ENCODE measurements at regions not wholly inside any gene's neighbourhood (a gene's known extent, or its start where the extent isn't known, plus 50 kb on each side); places are given as distances from the start of the nearest gene placed in this dataset.
A peak's percentile ranks its signal among the peaks of the same experiment; 100 is the strongest.

DNA sequence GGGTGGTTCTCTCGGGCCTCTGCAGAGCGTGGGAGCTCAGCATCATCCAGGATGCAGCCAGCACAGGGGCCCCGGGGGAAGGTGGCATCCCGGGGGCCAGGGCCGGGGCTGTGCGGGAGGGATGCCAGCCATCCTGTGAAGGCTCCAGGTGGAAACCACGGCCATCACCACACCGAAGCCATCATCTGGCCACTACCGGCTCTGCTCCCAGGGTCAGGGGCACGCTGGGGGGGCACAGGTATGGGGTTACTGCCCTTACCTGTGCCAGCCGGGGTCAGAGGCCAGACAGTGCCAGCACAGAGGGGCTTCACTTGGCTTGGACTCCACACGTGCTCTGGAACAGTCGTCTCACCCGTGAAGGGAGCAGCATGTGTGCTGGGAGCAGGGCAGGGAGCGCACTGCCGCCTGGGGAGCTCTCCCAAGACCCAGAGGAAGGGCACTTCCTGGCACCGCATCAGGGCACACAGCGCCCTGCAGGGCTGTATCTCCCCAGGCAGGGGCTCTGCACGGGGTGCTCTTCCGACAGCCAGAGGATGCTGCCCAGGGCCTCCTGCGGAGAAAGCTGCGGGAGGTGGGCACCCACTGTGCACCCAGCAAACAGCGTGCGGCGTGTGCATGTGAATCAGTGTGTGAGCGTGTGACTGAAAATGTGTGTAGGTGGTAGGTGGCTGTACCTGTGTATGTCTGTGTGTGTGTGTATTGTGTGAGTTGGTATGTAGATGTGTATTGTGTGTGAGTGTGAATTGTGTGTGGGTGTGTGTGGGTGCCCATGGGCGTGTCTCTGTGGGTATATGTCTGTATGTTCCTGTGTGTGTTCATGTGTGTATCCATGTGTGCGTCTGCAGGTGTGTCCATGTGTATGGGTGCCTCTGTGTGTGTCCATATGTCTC, 75.0 kb downstream of the PTGR3 start:
- Mint-ChIP-seq H3K27ac (no peak overlapping the region), H3K9me3 (no peaks in the 10 kb centered on the region), H3K36me3 (no peaks in the 10 kb centered on the region)
- no peak for ATAC-seq
- peak in 1 of 2 donors; percentile 30 for DNase-seq (ENCODE audit: low spot score in 2 of 2)

GRCh38 chr18:75132931-75133525, 75.9 kb downstream of the PTGR3 start:
- H3K9me3 Mint-ChIP-seq, result no peaks in the 10 kb centered on the region
- ATAC-seq, result no peak
- DNase-seq (ENCODE audit: low spot score in 2 of 2), result peak in 1 of 2 donors; percentile 20
- H3K27ac Mint-ChIP-seq, result no peak overlapping the region
- no peaks in the 10 kb centered on the region for H3K36me3 Mint-ChIP-seq

DNA sequence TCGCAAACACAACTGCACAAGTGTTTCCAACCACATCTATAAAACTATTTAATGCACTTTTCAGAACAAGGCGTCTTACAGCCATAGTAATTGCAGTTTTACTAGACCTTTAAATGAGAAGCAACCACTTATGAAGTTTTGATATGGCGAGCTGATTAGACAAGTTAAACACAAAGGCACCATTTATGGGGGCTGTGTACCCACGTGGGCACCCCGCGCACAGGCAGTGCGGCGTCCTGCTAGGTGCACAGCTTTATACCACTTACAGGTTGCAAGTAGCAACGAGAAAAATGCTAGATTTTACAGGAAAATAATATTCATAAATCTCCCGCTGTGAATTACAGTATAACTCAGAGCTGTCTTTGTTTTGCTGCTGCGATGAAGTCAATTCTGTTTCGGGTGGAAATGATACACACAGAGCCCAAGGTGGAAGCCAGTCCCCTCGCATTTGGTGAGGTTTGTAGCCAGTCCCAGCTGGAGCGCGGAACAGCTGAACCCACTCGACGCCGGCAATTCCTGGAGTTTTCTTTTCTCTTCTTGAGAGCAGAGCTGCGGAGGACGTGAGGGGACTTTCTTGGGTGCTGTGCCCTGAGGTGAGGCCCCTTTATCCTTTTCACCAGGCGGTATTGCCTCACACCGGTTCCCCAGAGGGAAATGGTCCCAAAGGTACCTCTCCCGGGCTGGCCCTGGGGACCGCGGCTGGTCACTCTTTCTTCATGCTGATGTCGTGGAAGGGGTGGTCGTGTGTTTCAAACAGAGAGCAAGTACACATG, 76.7 kb downstream of the PTGR3 start:
- DNase-seq (ENCODE audit: low spot score in 2 of 2) (peak in 1 of 2 donors; percentile 39), ATAC-seq (no peak)
- Mint-ChIP-seq H3K27ac (no peak overlapping the region), H3K9me3 (no peaks in the 10 kb centered on the region), H3K36me3 (no peaks in the 10 kb centered on the region)

GRCh38 chr18:75131381-75132000, 77.4 kb downstream of the PTGR3 start:
- no peaks in the 10 kb centered on the region for H3K9me3 Mint-ChIP-seq
- peak in 1 of 2 donors; percentile 30 for DNase-seq (ENCODE audit: low spot score in 2 of 2)
- no peaks in the 10 kb centered on the region for H3K36me3 Mint-ChIP-seq
- no peak overlapping the region for H3K27ac Mint-ChIP-seq
- ATAC-seq, result no peak

DNA sequence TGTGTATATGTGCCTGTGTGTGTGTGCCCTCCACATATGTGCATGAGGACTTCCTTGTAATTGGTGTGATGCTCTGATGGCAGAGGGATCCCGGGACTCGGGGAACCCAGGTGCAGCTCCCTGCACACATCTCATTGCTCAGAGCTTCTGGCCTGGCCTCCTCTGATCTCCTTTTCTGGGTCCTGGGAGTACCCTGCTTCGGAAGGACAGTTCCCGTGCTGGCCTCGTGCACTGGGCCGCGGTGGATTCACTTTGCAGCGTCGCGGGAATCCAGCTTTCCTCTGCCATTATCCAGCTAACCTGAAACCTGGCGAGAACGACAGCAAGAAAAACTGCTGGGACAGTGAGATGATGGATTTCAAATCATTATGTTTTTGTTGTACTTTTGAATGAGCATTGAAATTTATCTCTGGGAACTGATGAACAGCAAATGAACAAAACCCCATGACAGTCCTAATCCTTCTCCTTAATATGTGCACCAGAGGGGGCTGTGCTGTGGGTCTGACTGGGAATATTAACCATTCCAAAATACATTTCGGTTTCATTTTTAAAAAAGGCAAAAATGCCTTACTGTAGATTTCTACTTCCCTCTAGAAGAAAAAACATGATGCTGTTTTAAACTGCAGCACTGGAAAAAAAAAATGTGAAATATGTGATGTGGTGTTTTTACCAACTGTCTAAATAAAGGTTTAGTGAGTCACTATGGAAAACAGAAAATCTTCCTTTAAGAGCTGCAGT, 78.2 kb downstream of the PTGR3 start:
- Mint-ChIP-seq H3K36me3 (no peaks in the 10 kb centered on the region), H3K9me3 (no peaks in the 10 kb centered on the region), H3K27ac (no peak overlapping the region)
- DNase-seq (ENCODE audit: low spot score in 2 of 2) (peak in 1 of 2 donors; percentile 11), ATAC-seq (no peak)

DNA sequence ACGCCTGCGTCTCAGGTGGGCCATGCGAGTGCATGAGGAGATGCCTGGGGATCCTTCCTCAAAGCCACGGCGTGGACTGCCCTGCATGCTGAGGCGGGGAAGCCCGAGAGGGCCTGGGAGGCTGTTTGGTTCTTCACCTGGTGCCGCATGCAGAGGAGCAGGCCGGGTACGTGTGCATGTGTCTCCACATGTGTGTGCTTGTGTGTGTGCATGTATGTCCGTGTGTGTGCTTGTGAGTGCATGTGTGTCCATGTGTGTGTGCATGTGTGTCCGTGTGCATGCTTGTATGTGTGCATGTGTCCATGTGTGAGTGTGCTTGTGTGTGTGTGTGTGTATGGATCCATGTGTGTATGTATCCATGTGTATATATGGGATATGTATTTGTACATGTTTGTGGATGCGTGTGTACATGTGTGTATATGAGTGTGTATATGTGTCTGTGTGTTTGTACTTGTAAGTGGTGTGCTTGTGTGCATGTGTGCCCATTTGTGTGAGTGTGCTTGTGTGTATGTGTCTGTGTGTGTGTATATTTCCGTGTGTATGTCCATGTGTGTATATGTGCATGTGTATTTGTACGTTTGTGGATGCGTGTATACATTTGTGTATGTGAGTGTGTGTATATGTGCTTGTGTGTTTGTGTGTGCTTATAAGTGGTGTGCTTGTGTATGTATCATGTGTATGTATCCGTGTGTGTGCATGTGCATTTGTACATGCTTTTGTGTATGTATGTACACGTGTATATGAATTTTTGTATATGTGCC, 79.0 kb downstream of the PTGR3 start:
- Mint-ChIP-seq H3K36me3 (no peaks in the 10 kb centered on the region), H3K27ac (no peak overlapping the region), H3K9me3 (no peaks in the 10 kb centered on the region)
- DNase-seq (ENCODE audit: low spot score in 2 of 2) (peak in 1 of 2 donors; percentile 33), ATAC-seq (no peak)

DNA sequence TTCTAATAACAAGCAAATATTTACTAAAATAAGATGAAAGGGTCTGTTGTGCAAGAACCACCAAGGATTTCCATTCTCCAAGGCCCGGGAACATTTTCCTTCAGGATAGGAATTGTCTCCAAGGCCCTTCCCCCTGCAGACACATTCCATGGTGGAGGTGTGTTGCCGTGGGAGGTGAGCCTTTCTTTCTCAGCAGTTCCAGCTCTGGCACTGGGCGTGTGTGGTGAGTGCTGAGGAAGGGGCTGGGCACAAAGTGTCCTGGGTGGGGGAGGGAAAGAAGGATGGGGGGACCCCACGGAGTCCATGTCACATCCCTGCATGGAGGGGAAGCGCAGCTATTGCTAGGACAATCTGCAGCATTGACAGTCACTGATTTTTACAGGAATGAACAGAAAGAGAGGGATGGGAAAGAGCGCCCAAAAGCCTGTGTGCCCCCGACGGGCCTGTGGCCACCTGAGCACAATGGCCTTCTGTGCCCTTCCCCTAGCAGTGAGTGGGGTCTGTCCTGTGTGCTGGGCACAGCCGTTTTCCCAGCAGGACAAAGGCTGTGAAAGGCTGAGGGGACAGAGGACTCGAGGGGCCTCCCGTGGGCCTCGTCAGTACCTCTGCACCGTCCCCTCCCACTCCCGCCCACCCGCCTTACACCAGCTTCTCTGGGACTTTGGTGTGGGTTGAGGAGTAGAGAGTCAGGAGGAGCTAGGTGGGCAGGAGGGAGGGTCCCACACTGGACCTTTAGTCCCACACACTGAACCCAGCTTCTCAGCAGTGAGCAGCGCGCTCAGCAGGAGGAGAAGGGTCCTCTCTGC, 79.8 kb downstream of the PTGR3 start:
- ATAC-seq (no peak), DNase-seq (ENCODE audit: low spot score in 2 of 2) (peak in 1 of 2 donors; percentile 39)
- no peaks in the 10 kb centered on the region for H3K9me3 Mint-ChIP-seq
- H3K36me3 Mint-ChIP-seq, result no peaks in the 10 kb centered on the region
- no peak overlapping the region for H3K27ac Mint-ChIP-seq

- ATAC-seq (no peak), DNase-seq (ENCODE audit: low spot score in 2 of 2) (no peak)
- Mint-ChIP-seq H3K9me3 (no peaks in the 10 kb centered on the region), H3K27ac (no peak overlapping the region), H3K36me3 (no peaks in the 10 kb centered on the region)
Measured at GRCh38 chr18:75128051-75128605, 80.8 kb downstream of the PTGR3 start.

- no peaks in the 10 kb centered on the region for H3K9me3 Mint-ChIP-seq
- no peak for ATAC-seq
- H3K36me3 Mint-ChIP-seq, result no peaks in the 10 kb centered on the region
Measured at GRCh38 chr18:75127143-75128021, 81.6 kb downstream of the PTGR3 start.

GRCh38 chr18:75125382-75126331, 83.3 kb downstream of the PTGR3 start:
- Mint-ChIP-seq H3K36me3 (no peaks in the 10 kb centered on the region), H3K9me3 (no peaks in the 10 kb centered on the region)
- ATAC-seq, result no peak

More at GRCh38 chr18:75127143-75128021, 81.6 kb downstream of the PTGR3 start:
- H3K27ac Mint-ChIP-seq, result peak overlapping the region in 1 of 2 donors; percentile 17
- DNase-seq (ENCODE audit: low spot score in 2 of 2), result no peak

GRCh38 chr18:75124991-75125381, 84.0 kb downstream of the PTGR3 start:
- Mint-ChIP-seq H3K27ac (peak overlapping the region in 1 of 2 donors; percentile 11), H3K36me3 (no peaks in the 10 kb centered on the region), H3K9me3 (no peaks in the 10 kb centered on the region)
- ATAC-seq (no peak), DNase-seq (ENCODE audit: low spot score in 2 of 2) (peak in 1 of 2 donors; percentile 41)

More at GRCh38 chr18:75125382-75126331, 83.3 kb downstream of the PTGR3 start:
- DNase-seq (ENCODE audit: low spot score in 2 of 2), result peak in 1 of 2 donors; percentile 39
- H3K27ac Mint-ChIP-seq, result no peak overlapping the region

- DNase-seq (ENCODE audit: low spot score in 2 of 2) (no peak), ATAC-seq (no peak)
- no peaks in the 10 kb centered on the region for H3K36me3 Mint-ChIP-seq
- peak overlapping the region in 1 of 2 donors; percentile 11 for H3K27ac Mint-ChIP-seq
- H3K9me3 Mint-ChIP-seq, result no peaks in the 10 kb centered on the region
Measured at GRCh38 chr18:75124551-75124950, 84.4 kb downstream of the PTGR3 start.

GRCh38 chr18:75123113-75123512, 85.8 kb downstream of the PTGR3 start:
- H3K27ac Mint-ChIP-seq, result no peak overlapping the region
- H3K9me3 Mint-ChIP-seq, result no peaks in the 10 kb centered on the region
- no peaks in the 10 kb centered on the region for H3K36me3 Mint-ChIP-seq
- DNase-seq (ENCODE audit: low spot score in 2 of 2), result peak in 1 of 2 donors; percentile 23
- ATAC-seq, result no peak

Measured in activated naive CD4-positive, alpha-beta T cell treated with anti-CD3 and anti-CD28 coated beads, Interleukin-2, amount 50 U/mL, for 72 hours (primary cell).